ENCODE measurements at regions not wholly inside any gene's neighbourhood (a gene's known extent, or its start where the extent isn't known, plus 50 kb on each side); places are given as distances from the start of the nearest gene placed in this dataset.
A peak's percentile ranks its signal among the peaks of the same experiment; 100 is the strongest.

DNA sequence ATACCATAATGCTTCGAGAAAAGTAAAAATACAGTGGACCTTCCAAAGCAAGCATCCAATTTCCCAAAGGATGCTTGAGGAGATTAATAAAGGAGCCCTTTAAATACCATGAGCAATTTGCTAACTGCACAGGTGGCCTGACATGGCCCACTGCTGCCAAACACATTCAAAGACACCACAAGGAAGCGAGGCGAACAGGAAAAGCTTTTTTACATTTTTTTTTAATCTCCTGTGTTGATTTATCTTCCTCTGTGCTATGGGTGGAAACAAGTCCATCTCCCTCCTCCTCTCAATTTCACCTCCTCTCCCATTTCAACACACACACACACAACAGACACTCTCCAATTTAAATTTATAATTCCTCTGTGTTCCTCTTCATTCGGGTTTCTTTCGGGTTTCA is 243.4 kb downstream of the IGSF11 start:
- no peak overlapping the region for H2BK15ac ChIP-seq (ENCODE audit: low read length)
- no peak overlapping the region for H2BK120ac ChIP-seq (replicated peaks; ENCODE audit: low read depth, low read length)
- H3K4me2 ChIP-seq (ENCODE audit: insufficient read depth in 1 of 2, low read depth in 2 of 2, low read length in 2 of 2): no peak overlapping the region
- H3K9me3 ChIP-seq (ENCODE audit: insufficient read depth in 2 of 2, low read depth in 1 of 2, low read length in 1 of 2): no peaks in the 10 kb centered on the region
- H4K91ac ChIP-seq (replicated peaks; ENCODE audit: insufficient read length, low read length): no peak overlapping the region
- H4K20me1 ChIP-seq (replicated peaks in 1 of 2; ENCODE audit: control insufficient read depth in 1 of 2, insufficient read depth in 2 of 2, low read length in 2 of 2): no peaks in the 10 kb centered on the region
- H3K56ac ChIP-seq (replicated peaks; ENCODE audit: insufficient read length, low read depth, low read length): no peak overlapping the region
- H3K23ac ChIP-seq (ENCODE audit: insufficient read length): no peak overlapping the region
- H2AK5ac ChIP-seq (ENCODE audit: low read depth, low read length): no peak overlapping the region
- H3K18ac ChIP-seq (ENCODE audit: extremely low read depth, low read length): no peak overlapping the region
- H3K4ac ChIP-seq (replicated peaks; ENCODE audit: insufficient read length, low read depth, low read length): no peak overlapping the region
- no peaks in the 10 kb centered on the region for H3K36me3 ChIP-seq (ENCODE audit: control insufficient read depth in 2 of 4, insufficient read depth in 4 of 4, low read length in 3 of 4)
- H3K79me2 ChIP-seq (ENCODE audit: control insufficient read depth in 1 of 2, insufficient read depth in 2 of 2, low read length in 2 of 2): no peaks in the 10 kb centered on the region
- peak overlapping the region; percentile 41; the same call in 1 of the 2 replicates for H2AFZ ChIP-seq (ENCODE audit: low read length)
- H3K79me1 ChIP-seq (ENCODE audit: low read depth, low read length): no peaks in the 10 kb centered on the region
- no peak overlapping the region for H2BK20ac ChIP-seq (ENCODE audit: low read length)
- no peak overlapping the region for H2BK5ac ChIP-seq (ENCODE audit: low read depth, low read length)
- DNase-seq (ENCODE audit: low read depth in 1 of 2, low spot score in 2 of 2): no peak
- no peak overlapping the region for H3K4me3 ChIP-seq (ENCODE audit: extremely low read depth in 1 of 4, insufficient read depth in 2 of 4, low read depth in 3 of 4, low read length in 4 of 4)
- ChIA-PET POLR2A (ENCODE audit: partially characterized antibody) (no interaction called here), CTCF (ENCODE audit: partially characterized antibody) (no interaction called here)
- H3K4me1 ChIP-seq (replicated peaks in 1 of 4; ENCODE audit: control insufficient read depth in 3 of 4, insufficient read depth in 4 of 4, low read length in 3 of 4): no peaks in the 10 kb centered on the region
- no peaks in the 10 kb centered on the region; the same call in 1 of the 2 replicates for H3K23me2 ChIP-seq (ENCODE audit: low read depth, low read length)
- H4K8ac ChIP-seq (ENCODE audit: extremely low read depth, insufficient read depth, low read length): no peak overlapping the region
- no peak for FAIRE-seq
- H3K9ac ChIP-seq (replicated peaks in 1 of 4; ENCODE audit: extremely low read depth in 1 of 4, low read depth in 3 of 4, low read length in 3 of 4): no peak overlapping the region
- 77% methylated on average over 5 of the region's 5 CpGs; no CpG with 5 or more reads in 1 of the 2 experiments for WGBS, 2 experiments (ENCODE audit: extremely low coverage in 1 of 2, insufficient coverage in 1 of 2, insufficient read length in 1 of 2, insufficient replicate concordance in 2 of 2, low coverage in 1 of 2, low lambda C conversion rate in 2 of 2, missing lambda C conversion rate in 1 of 2)
- H4K5ac ChIP-seq (ENCODE audit: insufficient read length, low read depth, low read length): no peak overlapping the region
- H2BK12ac ChIP-seq (ENCODE audit: low read depth, low read length): no peak overlapping the region
- no peak overlapping the region for H3K27ac ChIP-seq (ENCODE audit: low read depth, low read length)
- no peak overlapping the region for H3K14ac ChIP-seq (ENCODE audit: insufficient read length)
- no peaks in the 10 kb centered on the region for H3K27me3 ChIP-seq (replicated peaks in 1 of 4; ENCODE audit: control insufficient read depth in 3 of 4, extremely low read depth in 1 of 4, insufficient read depth in 3 of 4, low read length in 3 of 4)
- TF ChIP-seq, protein P1, sequence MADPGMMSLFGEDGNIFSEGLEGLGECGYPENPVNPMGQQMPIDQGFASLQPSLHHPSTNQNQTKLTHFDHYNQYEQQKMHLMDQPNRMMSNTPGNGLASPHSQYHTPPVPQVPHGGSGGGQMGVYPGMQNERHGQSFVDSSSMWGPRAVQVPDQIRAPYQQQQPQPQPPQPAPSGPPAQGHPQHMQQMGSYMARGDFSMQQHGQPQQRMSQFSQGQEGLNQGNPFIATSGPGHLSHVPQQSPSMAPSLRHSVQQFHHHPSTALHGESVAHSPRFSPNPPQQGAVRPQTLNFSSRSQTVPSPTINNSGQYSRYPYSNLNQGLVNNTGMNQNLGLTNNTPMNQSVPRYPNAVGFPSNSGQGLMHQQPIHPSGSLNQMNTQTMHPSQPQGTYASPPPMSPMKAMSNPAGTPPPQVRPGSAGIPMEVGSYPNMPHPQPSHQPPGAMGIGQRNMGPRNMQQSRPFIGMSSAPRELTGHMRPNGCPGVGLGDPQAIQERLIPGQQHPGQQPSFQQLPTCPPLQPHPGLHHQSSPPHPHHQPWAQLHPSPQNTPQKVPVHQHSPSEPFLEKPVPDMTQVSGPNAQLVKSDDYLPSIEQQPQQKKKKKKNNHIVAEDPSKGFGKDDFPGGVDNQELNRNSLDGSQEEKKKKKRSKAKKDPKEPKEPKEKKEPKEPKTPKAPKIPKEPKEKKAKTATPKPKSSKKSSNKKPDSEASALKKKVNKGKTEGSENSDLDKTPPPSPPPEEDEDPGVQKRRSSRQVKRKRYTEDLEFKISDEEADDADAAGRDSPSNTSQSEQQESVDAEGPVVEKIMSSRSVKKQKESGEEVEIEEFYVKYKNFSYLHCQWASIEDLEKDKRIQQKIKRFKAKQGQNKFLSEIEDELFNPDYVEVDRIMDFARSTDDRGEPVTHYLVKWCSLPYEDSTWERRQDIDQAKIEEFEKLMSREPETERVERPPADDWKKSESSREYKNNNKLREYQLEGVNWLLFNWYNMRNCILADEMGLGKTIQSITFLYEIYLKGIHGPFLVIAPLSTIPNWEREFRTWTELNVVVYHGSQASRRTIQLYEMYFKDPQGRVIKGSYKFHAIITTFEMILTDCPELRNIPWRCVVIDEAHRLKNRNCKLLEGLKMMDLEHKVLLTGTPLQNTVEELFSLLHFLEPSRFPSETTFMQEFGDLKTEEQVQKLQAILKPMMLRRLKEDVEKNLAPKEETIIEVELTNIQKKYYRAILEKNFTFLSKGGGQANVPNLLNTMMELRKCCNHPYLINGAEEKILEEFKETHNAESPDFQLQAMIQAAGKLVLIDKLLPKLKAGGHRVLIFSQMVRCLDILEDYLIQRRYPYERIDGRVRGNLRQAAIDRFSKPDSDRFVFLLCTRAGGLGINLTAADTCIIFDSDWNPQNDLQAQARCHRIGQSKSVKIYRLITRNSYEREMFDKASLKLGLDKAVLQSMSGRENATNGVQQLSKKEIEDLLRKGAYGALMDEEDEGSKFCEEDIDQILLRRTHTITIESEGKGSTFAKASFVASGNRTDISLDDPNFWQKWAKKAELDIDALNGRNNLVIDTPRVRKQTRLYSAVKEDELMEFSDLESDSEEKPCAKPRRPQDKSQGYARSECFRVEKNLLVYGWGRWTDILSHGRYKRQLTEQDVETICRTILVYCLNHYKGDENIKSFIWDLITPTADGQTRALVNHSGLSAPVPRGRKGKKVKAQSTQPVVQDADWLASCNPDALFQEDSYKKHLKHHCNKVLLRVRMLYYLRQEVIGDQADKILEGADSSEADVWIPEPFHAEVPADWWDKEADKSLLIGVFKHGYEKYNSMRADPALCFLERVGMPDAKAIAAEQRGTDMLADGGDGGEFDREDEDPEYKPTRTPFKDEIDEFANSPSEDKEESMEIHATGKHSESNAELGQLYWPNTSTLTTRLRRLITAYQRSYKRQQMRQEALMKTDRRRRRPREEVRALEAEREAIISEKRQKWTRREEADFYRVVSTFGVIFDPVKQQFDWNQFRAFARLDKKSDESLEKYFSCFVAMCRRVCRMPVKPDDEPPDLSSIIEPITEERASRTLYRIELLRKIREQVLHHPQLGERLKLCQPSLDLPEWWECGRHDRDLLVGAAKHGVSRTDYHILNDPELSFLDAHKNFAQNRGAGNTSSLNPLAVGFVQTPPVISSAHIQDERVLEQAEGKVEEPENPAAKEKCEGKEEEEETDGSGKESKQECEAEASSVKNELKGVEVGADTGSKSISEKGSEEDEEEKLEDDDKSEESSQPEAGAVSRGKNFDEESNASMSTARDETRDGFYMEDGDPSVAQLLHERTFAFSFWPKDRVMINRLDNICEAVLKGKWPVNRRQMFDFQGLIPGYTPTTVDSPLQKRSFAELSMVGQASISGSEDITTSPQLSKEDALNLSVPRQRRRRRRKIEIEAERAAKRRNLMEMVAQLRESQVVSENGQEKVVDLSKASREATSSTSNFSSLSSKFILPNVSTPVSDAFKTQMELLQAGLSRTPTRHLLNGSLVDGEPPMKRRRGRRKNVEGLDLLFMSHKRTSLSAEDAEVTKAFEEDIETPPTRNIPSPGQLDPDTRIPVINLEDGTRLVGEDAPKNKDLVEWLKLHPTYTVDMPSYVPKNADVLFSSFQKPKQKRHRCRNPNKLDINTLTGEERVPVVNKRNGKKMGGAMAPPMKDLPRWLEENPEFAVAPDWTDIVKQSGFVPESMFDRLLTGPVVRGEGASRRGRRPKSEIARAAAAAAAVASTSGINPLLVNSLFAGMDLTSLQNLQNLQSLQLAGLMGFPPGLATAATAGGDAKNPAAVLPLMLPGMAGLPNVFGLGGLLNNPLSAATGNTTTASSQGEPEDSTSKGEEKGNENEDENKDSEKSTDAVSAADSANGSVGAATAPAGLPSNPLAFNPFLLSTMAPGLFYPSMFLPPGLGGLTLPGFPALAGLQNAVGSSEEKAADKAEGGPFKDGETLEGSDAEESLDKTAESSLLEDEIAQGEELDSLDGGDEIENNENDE (IDR thresholded peaks at IDR 0.05; ENCODE audit: insufficient replicate concordance, low read length): no peak
